SK-N-SH (cell line): ENCODE measurements at regions not wholly inside any gene's neighbourhood (a gene's known extent, or its start where the extent isn't known, plus 50 kb on each side); places are given as distances from the start of the nearest gene placed in this dataset.

Source experiments
- CTCF ChIA-PET: fragments of 300-600, 350-600 bp; formaldehyde crosslinking; extraction: SDS; loops from one replicate; lab custom pipeline; 2021; lab: Yijun Ruan, JAX
- POLR2A ChIA-PET: fragments of 350-600 bp; sonication (Branson Sonifier 250); formaldehyde crosslinking; extraction: SDS; loops from one replicate; lab custom pipeline; 2020; ENCODE audit warnings: antibody characterized with exemption, inconsistent platforms; lab: Yijun Ruan, JAX
- DNase-seq: peaks from one replicate; pipeline ENCODE4 v3.0.0; 2012
- H2AFZ ChIP-seq: fragments of 200-600 bp; sonication (generic); 2 replicates; pipeline ENCODE4 v1.8.1; 2016; ENCODE audit warnings: antibody characterized with exemption, mild to moderate bottlenecking, low read depth
- H3F3A ChIP-seq: fragments of 200-600 bp; sonication (generic); replicated peaks from 2 replicates; pipeline ENCODE3; 2016; ENCODE audit warnings: antibody characterized with exemption, mild to moderate bottlenecking; ENCODE audit not compliant: insufficient read depth
- H3K27ac ChIP-seq, 2 experiments: fragments of 200-500 bp in 1 of 2; fragments of 200-600 bp in 1 of 2; sonication (Bioruptor generic) in 1 of 2; sonication (generic), shearing (Covaris generic) in 1 of 2; 2 replicates each; pipeline versions ENCODE4 v1.5.1 to v1.6.1; 2014 to 2016; ENCODE audit warnings: low read depth in 2 of 2, inconsistent platforms in 1 of 2, low read length in 1 of 2, mild to moderate bottlenecking in 1 of 2, mixed read lengths in 1 of 2
- H3K27me3 ChIP-seq: fragments of 200-600 bp; sonication (generic), shearing (Covaris generic); 2 replicates; pipeline ENCODE4 v1.6.1; 2016; ENCODE audit warnings: mixed run types; ENCODE audit not compliant: insufficient read depth
- H3K36me3 ChIP-seq, 2 experiments: fragments of 200-500 bp in 1 of 2; fragments of 200-600 bp in 1 of 2; sonication (Bioruptor generic) in 1 of 2; sonication (generic) in 1 of 2; replicated peaks in 1 of 2; 2 replicates each; pipeline versions ENCODE3 to v1.5.1; 2014 to 2016; ENCODE audit warnings: low read length in 1 of 2, mild to moderate bottlenecking in 1 of 2; ENCODE audit not compliant: insufficient read depth in 2 of 2, control insufficient read depth in 1 of 2
- H3K4me1 ChIP-seq, 2 experiments: fragments of 200-500 bp in 1 of 2; fragments of 200-600 bp in 1 of 2; sonication (Bioruptor generic) in 1 of 2; sonication (generic), shearing (Covaris generic) in 1 of 2; 2 replicates each; pipeline versions ENCODE4 v1.5.1 to v1.6.1; 2014 to 2016; ENCODE audit warnings: low read depth in 1 of 2, low read length in 1 of 2, mixed run types in 1 of 2; ENCODE audit not compliant: insufficient read depth in 2 of 2, control insufficient read depth in 1 of 2
- H3K4me2 ChIP-seq: fragments of 200-600 bp; sonication (generic), shearing (Covaris generic); 2 replicates; pipeline ENCODE4 v1.6.1; 2017; ENCODE audit warnings: mixed run types
- H3K4me3 ChIP-seq, 2 experiments: fragments of 200-500 bp in 1 of 2; fragments of 200-600 bp in 1 of 2; sonication (Bioruptor generic) in 1 of 2; sonication (generic), shearing (Covaris generic) in 1 of 2; 2 replicates each; pipeline versions ENCODE4 v1.5.1 to v1.8.1; 2014 to 2016; ENCODE audit warnings: low read depth in 2 of 2, inconsistent platforms in 1 of 2, low read length in 1 of 2, mild to moderate bottlenecking in 1 of 2, mixed read lengths in 1 of 2, moderate library complexity in 1 of 2
- H3K79me2 ChIP-seq: fragments of 200-600 bp; sonication (generic); 2 replicates; pipeline ENCODE4 v1.8.1; 2017; ENCODE audit warnings: mild to moderate bottlenecking; ENCODE audit not compliant: insufficient read depth
- H3K9ac ChIP-seq: fragments of 200-600 bp; sonication (generic); 2 replicates; pipeline ENCODE4 v1.6.1; 2017; ENCODE audit warnings: mixed run types
- H3K9me2 ChIP-seq: fragments of 200-600 bp; sonication (generic); 2 replicates; pipeline ENCODE4 v1.6.1; 2017; ENCODE audit warnings: mixed run types
- H3K9me3 ChIP-seq: fragments of 200-600 bp; sonication (generic); 2 replicates; pipeline ENCODE4 v1.6.1; 2017; ENCODE audit warnings: mixed run types, mild to moderate bottlenecking, moderate library complexity
- H4K20me1 ChIP-seq: fragments of 200-600 bp; sonication (generic); 2 replicates; pipeline ENCODE4 v1.6.1; 2017; ENCODE audit warnings: mild to moderate bottlenecking, mixed run types; ENCODE audit not compliant: insufficient read depth
- ELF1 ChIP-seq: IDR thresholded peaks from 2 replicates; pipeline ENCODE4 v1.4.0; 2012
- EP300 ChIP-seq, 2 experiments: IDR thresholded peaks; 2 replicates each; pipeline versions ENCODE4 v1.4.0 to v1.6.1; 2012; ENCODE audit warnings: borderline replicate concordance in 1 of 2, low read depth in 1 of 2, low read length in 1 of 2
- EZH2phosphoT487 ChIP-seq: fragments of 200-600 bp; sonication (generic); IDR thresholded peaks from 2 replicates; pipeline ENCODE4 v1.6.1; 2017; ENCODE audit warnings: low read depth, mixed run types, mild to moderate bottlenecking, antibody characterized with exemption, moderate library complexity, borderline replicate concordance
- FOXM1 ChIP-seq: IDR thresholded peaks from 2 replicates; pipeline ENCODE4 v1.4.0; 2012; ENCODE audit warnings: low read depth, mild to moderate bottlenecking
- IRF3 ChIP-seq: fragments of 150-350 bp; IDR thresholded peaks from 2 replicates; pipeline ENCODE4 v1.6.1; 2016; ENCODE audit warnings: mild to moderate bottlenecking, low read depth, low read length
- MXI1 ChIP-seq: IDR thresholded peaks from 2 replicates; pipeline ENCODE4 v1.6.1; 2012; ENCODE audit warnings: mild to moderate bottlenecking, low read depth, low read length, improper control_type of control experiment
- POLR2AphosphoS5 ChIP-seq: IDR thresholded peaks from 2 replicates; pipeline ENCODE4 v1.6.1; 2012; ENCODE audit warnings: low read depth, low read length
- RCOR1 ChIP-seq: fragments of 150-350 bp; IDR thresholded peaks from 2 replicates; pipeline ENCODE4 v1.6.1; 2017; ENCODE audit warnings: antibody characterized with exemption, low read length
- REST ChIP-seq: IDR thresholded peaks from 2 replicates; pipeline ENCODE4 v1.6.1; 2012; ENCODE audit warnings: mild to moderate bottlenecking, low read depth, low read length, moderate library complexity
- RFX5 ChIP-seq: IDR thresholded peaks from 2 replicates; pipeline ENCODE4 v1.6.1; 2012; ENCODE audit warnings: mild to moderate bottlenecking, improper control_type of control experiment, low read length
- RXRA ChIP-seq: IDR thresholded peaks from 2 replicates; pipeline ENCODE4 v1.4.0; 2012; ENCODE audit warnings: low read depth, mild to moderate bottlenecking, borderline replicate concordance
- SMC3 ChIP-seq: IDR thresholded peaks from 2 replicates; pipeline ENCODE4 v1.6.1; 2012; ENCODE audit warnings: low read depth, low read length, improper control_type of control experiment
- USF2 ChIP-seq: fragments of 150-350 bp; IDR thresholded peaks from 2 replicates; pipeline ENCODE4 v1.6.1; 2017; ENCODE audit warnings: antibody characterized with exemption, low read length, low read depth, borderline replicate concordance
- YY1 ChIP-seq: IDR thresholded peaks from 2 replicates; pipeline ENCODE4 v1.4.0; 2012; ENCODE audit warnings: low read depth, mild to moderate bottlenecking
- WGBS: methylation state at CpG from one replicate; pipeline ENCODE4 v1.1.6; 2017; ENCODE audit warnings: low lambda C conversion rate; 5-methylcytosine and 5-hydroxymethylcytosine counted together

- Histone ChIP-seq H2AFZ (no peak overlapping the region), H3K27ac (no peak overlapping the region), H3K79me2 (no peaks in the 10 kb centered on the region), H3K36me3 (no peaks in the 10 kb centered on the region), H3K4me3 (no peak overlapping the region), H3K4me2 (no peak overlapping the region), H3K9me3 (no peaks in the 10 kb centered on the region), H4K20me1 (no peaks in the 10 kb centered on the region), H3K9me2 (no peaks in the 10 kb centered on the region), H3F3A (no peaks in the 10 kb centered on the region), H3K27me3 (0 out of 2 replicates have a peak, but pooled peaks cover 4% of the 10 kb centered on the region), H3K9ac (no peak overlapping the region), H3K4me1 (no peaks in the 10 kb centered on the region)
- ChIA-PET POLR2A (no interaction called here), CTCF (interaction anchor here (0.7 kb wide), 1 partner anchor 343 kb away, joined by 3 read pairs; no protein-coding TSS in a partner anchor)
- no peak for DNase-seq
- WGBS, result 38% methylated on average over 4 of the region's 4 CpGs
- TF ChIP-seq REST (no peak), POLR2AphosphoS5 (no peak), RCOR1 (no peak), MXI1 (no peak), YY1 (no peak), IRF3 (no peak), ELF1 (no peak), EP300 (IDR thresholded peaks at IDR 0.05; ENCODE audit: borderline replicate concordance in 1 of 2, low read depth in 1 of 2, low read length in 1 of 2) (no peak), USF2 (no peak), RXRA (no peak), RFX5 (no peak), FOXM1 (no peak), EZH2phosphoT487 (no peak), SMC3 (no peak)
Measured at GRCh38 chr2:235378246-235378645, 115.6 kb upstream of the AGAP1 start.
